ENCODE measurements at regions not wholly inside any gene's neighbourhood (a gene's known extent, or its start where the extent isn't known, plus 50 kb on each side); places are given as distances from the start of the nearest gene placed in this dataset.

DNA sequence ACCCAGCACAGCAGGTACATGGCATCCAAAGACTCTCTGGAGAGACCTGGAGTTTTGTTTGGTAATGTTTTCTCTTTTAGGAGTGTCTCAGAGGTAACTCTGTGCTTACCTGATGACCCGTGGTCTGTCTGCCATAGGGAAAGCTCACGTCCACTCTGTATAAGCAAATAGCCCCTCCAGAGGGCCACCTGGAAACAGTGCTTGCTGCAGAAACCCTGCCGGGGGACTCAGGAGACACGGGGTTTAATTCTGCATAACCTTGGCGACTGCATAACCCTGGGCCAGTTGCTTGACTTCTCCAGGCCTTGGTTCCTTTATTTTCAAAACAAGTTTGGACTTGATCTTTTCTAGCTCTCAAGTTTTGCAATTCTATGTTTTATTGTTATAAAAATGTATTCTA lies 187.2 kb upstream of the SOX1 start:
- TF ChIP-seq GATA2 (IDR thresholded peaks at IDR 0.05; ENCODE audit: low read depth, low read length) (no peak), GATA3 (IDR thresholded peaks at IDR 0.05; ENCODE audit: low read depth, low read length) (no peak)

Measured in SH-SY5Y (cell line).